Ascending aorta (tissue), 2 donors: ENCODE measurements at regions not wholly inside any gene's neighbourhood (a gene's known extent, or its start where the extent isn't known, plus 50 kb on each side); places are given as distances from the start of the nearest gene placed in this dataset.

Source experiments
- DNase-seq, 2 donors: peaks; one replicate each; pipeline ENCODE4 v3.0.0-alpha.2; 2019; ENCODE audit warnings: low spot score in 2 of 2
- H3K27ac ChIP-seq, 2 donors: fragments of 200-600 bp; sonication (generic); one replicate each; pipeline ENCODE4 v1.5.1; 2016 to 2017; ENCODE audit warnings: mild to moderate bottlenecking in 1 of 2
- H3K27me3 ChIP-seq: fragments of 200-600 bp; sonication (generic); one replicate; pipeline ENCODE4 v1.5.1; 2017
- H3K36me3 ChIP-seq, 2 donors: fragments of 200-600 bp; sonication (generic); one replicate each; pipeline ENCODE4 v1.5.1; 2016
- H3K4me1 ChIP-seq, 2 donors: fragments of 200-600 bp; sonication (generic); one replicate each; pipeline ENCODE4 v1.5.1; 2016 to 2017; ENCODE audit warnings: mild to moderate bottlenecking in 1 of 2
- H3K4me3 ChIP-seq, 2 donors: fragments of 200-600 bp; sonication (generic); one replicate each; pipeline ENCODE4 v1.5.1; 2016 to 2017; ENCODE audit warnings: mild to moderate bottlenecking in 1 of 2
- H3K9me3 ChIP-seq, 2 donors: fragments of 200-600 bp; sonication (generic); one replicate each; pipeline ENCODE4 v1.5.1; 2016
- CTCF ChIP-seq, 3 experiments: fragments of 200-600 bp in 2 of 3; fragments of 450-650 bp in 1 of 3; sonication (generic) in 2 of 3; IDR thresholded peaks; one replicate each; pipeline ENCODE4 v1.5.1; 2016 to 2019; ENCODE audit warnings: antibody characterized with exemption in 3 of 3, mild to moderate bottlenecking in 1 of 3, moderate library complexity in 1 of 3
- intact Hi-C: fragments of 100-400 bp; cut with DNase I; formaldehyde crosslinking; loops from one replicate; pipeline ENCODE4 v1.15.1; 2023

GRCh38 chr2:204486805-204487204, 58.5 kb upstream of the PARD3B start:
- no peaks in the 10 kb centered on the region for H3K9me3 ChIP-seq
- DNase-seq: no peak
- no peak for TF ChIP-seq CTCF (IDR thresholded peaks at IDR 0.05)

GRCh38 chr2:204487447-204488229, 57.6 kb upstream of the PARD3B start:
- no peaks in the 10 kb centered on the region for H3K36me3 ChIP-seq
- no peak overlapping the region for H3K27ac ChIP-seq
- TF ChIP-seq CTCF (IDR thresholded peaks at IDR 0.05): no peak
- no peak overlapping the region for H3K4me3 ChIP-seq
- intact Hi-C loops: no loop called here
- no peak for DNase-seq
- no peaks in the 10 kb centered on the region for H3K4me1 ChIP-seq
- H3K27me3 ChIP-seq: no peaks in the 10 kb centered on the region
- no peaks in the 10 kb centered on the region for H3K9me3 ChIP-seq

More at GRCh38 chr2:204486805-204487204, 58.5 kb upstream of the PARD3B start:
- Histone ChIP-seq H3K4me3 (no peak overlapping the region), H3K27me3 (no peaks in the 10 kb centered on the region), H3K27ac (no peak overlapping the region), H3K36me3 (no peaks in the 10 kb centered on the region), H3K4me1 (no peaks in the 10 kb centered on the region)
- intact Hi-C loops: no loop called here

- no peak for DNase-seq
- Histone ChIP-seq H3K9me3 (no peaks in the 10 kb centered on the region), H3K27me3 (no peaks in the 10 kb centered on the region), H3K27ac (no peak overlapping the region), H3K4me3 (no peak overlapping the region), H3K36me3 (no peaks in the 10 kb centered on the region), H3K4me1 (no peaks in the 10 kb centered on the region)
- no peak for TF ChIP-seq CTCF (IDR thresholded peaks at IDR 0.05)
- intact Hi-C loops: no loop called here
Measured at GRCh38 chr2:204491528-204491927, 53.7 kb upstream of the PARD3B start.

GRCh38 chr2:204492417-204492816, 52.9 kb upstream of the PARD3B start:
- DNase-seq: no peak
- intact Hi-C loops: no loop called here
- TF ChIP-seq CTCF (IDR thresholded peaks at IDR 0.05): no peak

GRCh38 chr2:204494681-204495080, 50.6 kb upstream of the PARD3B start:
- Histone ChIP-seq H3K9me3 (no peaks in the 10 kb centered on the region), H3K27me3 (no peaks in the 10 kb centered on the region), H3K4me3 (no peak overlapping the region), H3K36me3 (no peaks in the 10 kb centered on the region), H3K4me1 (no peaks in the 10 kb centered on the region), H3K27ac (no peak overlapping the region)
- intact Hi-C loops: no loop called here
- no peak for TF ChIP-seq CTCF (IDR thresholded peaks at IDR 0.05)
- no peak for DNase-seq

More at GRCh38 chr2:204492417-204492816, 52.9 kb upstream of the PARD3B start:
- Histone ChIP-seq H3K27ac (no peak overlapping the region), H3K4me1 (no peaks in the 10 kb centered on the region), H3K27me3 (no peaks in the 10 kb centered on the region), H3K4me3 (no peak overlapping the region), H3K9me3 (no peaks in the 10 kb centered on the region), H3K36me3 (no peaks in the 10 kb centered on the region)
